Keratinocyte (primary cell): ENCODE measurements at regions not wholly inside any gene's neighbourhood (a gene's known extent, or its start where the extent isn't known, plus 50 kb on each side); places are given as distances from the start of the nearest gene placed in this dataset.

Experiments
- DNase-seq: peaks from one replicate; pipeline ENCODE4 v3.0.0-alpha.2; 2011; ENCODE audit warnings: low read depth, missing footprints, low spot score
- FAIRE-seq: peaks from 2 replicates; lab custom pipeline; 2011; peaks lifted over from hg19 to GRCh38; lab: Jason Lieb, UNC
- H2AFZ ChIP-seq: 2 replicates; pipeline ENCODE4 v1.6.0; 2012; ENCODE audit warnings: low read length, control low read depth, inconsistent platforms; ENCODE audit not compliant: control insufficient read depth
- H3K27ac ChIP-seq: 2 replicates; pipeline ENCODE4 v1.5.1; 2011; ENCODE audit warnings: low read length; ENCODE audit not compliant: control insufficient read depth, insufficient read depth
- H3K27me3 ChIP-seq: 3 replicates; pipeline ENCODE4 v1.6.0; 2011; ENCODE audit warnings: low read length; ENCODE audit not compliant: control insufficient read depth, insufficient read depth; ENCODE audit errors: extremely low read depth
- H3K36me3 ChIP-seq, 2 experiments: 2 replicates in 1 of 2; 3 replicates in 1 of 2; pipeline ENCODE4 v1.5.1; 2011; ENCODE audit warnings: low read length in 2 of 2, mild to moderate bottlenecking in 1 of 2; ENCODE audit not compliant: control insufficient read depth in 2 of 2, insufficient read depth in 2 of 2; ENCODE audit errors: extremely low read depth in 1 of 2
- H3K4me1 ChIP-seq: 3 replicates; pipeline ENCODE4 v1.5.1; 2011; ENCODE audit warnings: low read length; ENCODE audit not compliant: control insufficient read depth, insufficient read depth; ENCODE audit errors: extremely low read depth
- H3K4me2 ChIP-seq: 3 replicates; pipeline ENCODE4 v1.6.0; 2011; ENCODE audit warnings: low read depth, low read length; ENCODE audit not compliant: control insufficient read depth, insufficient read depth; ENCODE audit errors: extremely low read depth
- H3K4me3 ChIP-seq, 3 experiments: fragments of 200-600 bp in 1 of 3; sonication (generic) in 1 of 3; 2 replicates in 2 of 3; 3 replicates in 1 of 3; pipeline ENCODE4 v1.5.1; 2011 to 2016; ENCODE audit warnings: low read length in 3 of 3, mild to moderate bottlenecking in 3 of 3, control low read depth in 2 of 3, inconsistent platforms in 1 of 3, low read depth in 1 of 3, mixed read lengths in 1 of 3, mixed run types in 1 of 3, moderate library complexity in 1 of 3; ENCODE audit not compliant: control insufficient read depth in 2 of 3, insufficient read depth in 2 of 3; ENCODE audit errors: extremely low read depth in 1 of 3
- H3K79me2 ChIP-seq: 2 replicates; pipeline ENCODE4 v1.6.0; 2012; ENCODE audit warnings: low read length; ENCODE audit not compliant: control insufficient read depth, insufficient read depth
- H3K9ac ChIP-seq: 3 replicates; pipeline ENCODE4 v1.6.0; 2011; ENCODE audit warnings: low read length; ENCODE audit not compliant: control insufficient read depth, insufficient read depth; ENCODE audit errors: extremely low read depth
- H3K9me1 ChIP-seq: 3 replicates; pipeline ENCODE4 v1.6.0; 2011; ENCODE audit warnings: low read length; ENCODE audit not compliant: control insufficient read depth, insufficient read depth; ENCODE audit errors: extremely low read depth
- H3K9me3 ChIP-seq: 2 replicates; pipeline ENCODE4 v1.5.1; 2012; ENCODE audit warnings: low read depth, low read length; ENCODE audit not compliant: control insufficient read depth
- H4K20me1 ChIP-seq: 3 replicates; pipeline ENCODE4 v1.6.0; 2011; ENCODE audit warnings: low read length; ENCODE audit not compliant: control insufficient read depth, insufficient read depth; ENCODE audit errors: extremely low read depth
- EZH2 ChIP-seq: IDR thresholded peaks from one replicate; pipeline ENCODE4 v1.6.1; 2012; ENCODE audit warnings: inconsistent platforms, mild to moderate bottlenecking, low read length, moderate library complexity
- dilution Hi-C: fragments of 300-500 bp; cut with MboI; formaldehyde crosslinking; loops from one replicate; pipeline ENCODE4 v1.7.0; 2020; ENCODE audit warnings: low sequenced_read_pairs; ENCODE audit not compliant: extremely low pct_ligation_motif_present
- TF ChIP-seq, protein P1 (sequence below), 3 experiments: IDR thresholded peaks in 1 of 3; conservative IDR thresholded peaks in 1 of 3; optimal IDR thresholded peaks in 1 of 3; 2 replicates in 2 of 3; 3 replicates in 1 of 3; pipeline versions ENCODE3 to v1.5.1; 2011; ENCODE audit warnings: low read length in 3 of 3, mild to moderate bottlenecking in 3 of 3, moderate library complexity in 2 of 3, control low read depth in 1 of 3, inconsistent platforms in 1 of 3; ENCODE audit not compliant: insufficient read depth in 2 of 3; ENCODE audit errors: extremely low read depth in 1 of 3

DNA sequence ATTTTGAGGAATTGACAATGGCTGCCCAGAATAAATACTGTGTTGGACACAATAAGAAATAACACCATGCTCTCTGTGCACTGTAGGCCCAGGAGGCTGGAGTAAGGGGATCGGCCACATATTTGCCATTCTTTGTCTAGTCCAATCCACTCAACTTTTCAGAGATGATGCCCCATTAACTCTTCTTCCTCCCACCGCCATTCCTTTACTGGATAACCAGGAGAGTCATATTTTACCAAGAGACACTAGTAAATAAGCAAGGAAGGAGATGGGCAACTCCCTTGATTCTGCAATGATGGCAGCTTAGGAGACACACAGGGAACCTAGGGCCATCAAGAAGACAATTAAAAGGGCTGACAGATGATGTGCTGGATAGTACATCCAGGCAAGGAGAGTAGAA, 87.9 kb upstream of the GPC3 start:
- H2AFZ ChIP-seq: no peak overlapping the region
- no peaks in the 10 kb centered on the region for H3K27me3 ChIP-seq
- no peak overlapping the region for H3K4me3 ChIP-seq
- H3K79me2 ChIP-seq: no peaks in the 10 kb centered on the region
- DNase-seq (no peak), FAIRE-seq (no peak)
- TF ChIP-seq, protein P1, sequence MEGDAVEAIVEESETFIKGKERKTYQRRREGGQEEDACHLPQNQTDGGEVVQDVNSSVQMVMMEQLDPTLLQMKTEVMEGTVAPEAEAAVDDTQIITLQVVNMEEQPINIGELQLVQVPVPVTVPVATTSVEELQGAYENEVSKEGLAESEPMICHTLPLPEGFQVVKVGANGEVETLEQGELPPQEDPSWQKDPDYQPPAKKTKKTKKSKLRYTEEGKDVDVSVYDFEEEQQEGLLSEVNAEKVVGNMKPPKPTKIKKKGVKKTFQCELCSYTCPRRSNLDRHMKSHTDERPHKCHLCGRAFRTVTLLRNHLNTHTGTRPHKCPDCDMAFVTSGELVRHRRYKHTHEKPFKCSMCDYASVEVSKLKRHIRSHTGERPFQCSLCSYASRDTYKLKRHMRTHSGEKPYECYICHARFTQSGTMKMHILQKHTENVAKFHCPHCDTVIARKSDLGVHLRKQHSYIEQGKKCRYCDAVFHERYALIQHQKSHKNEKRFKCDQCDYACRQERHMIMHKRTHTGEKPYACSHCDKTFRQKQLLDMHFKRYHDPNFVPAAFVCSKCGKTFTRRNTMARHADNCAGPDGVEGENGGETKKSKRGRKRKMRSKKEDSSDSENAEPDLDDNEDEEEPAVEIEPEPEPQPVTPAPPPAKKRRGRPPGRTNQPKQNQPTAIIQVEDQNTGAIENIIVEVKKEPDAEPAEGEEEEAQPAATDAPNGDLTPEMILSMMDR (optimal IDR thresholded peaks at IDR 0.05 in 1 of 3, IDR thresholded peaks at IDR 0.05 in 1 of 3, conservative IDR thresholded peaks at IDR 0.05 in 1 of 3; ENCODE audit: extremely low read depth in 1 of 3, insufficient read depth in 2 of 3, low read length in 3 of 3): no peak
- TF ChIP-seq EZH2: no peak
- H3K4me1 ChIP-seq: no peaks in the 10 kb centered on the region
- no peaks in the 10 kb centered on the region for H3K9me1 ChIP-seq
- H3K9me3 ChIP-seq: peaks cover 11% of the 10 kb centered on the region
- H3K9ac ChIP-seq: no peak overlapping the region
- no peaks in the 10 kb centered on the region for H3K36me3 ChIP-seq
- no peak overlapping the region for H3K4me2 ChIP-seq
- H3K27ac ChIP-seq: no peak overlapping the region
- dilution Hi-C loops: no loop called here
- no peaks in the 10 kb centered on the region for H4K20me1 ChIP-seq

DNA sequence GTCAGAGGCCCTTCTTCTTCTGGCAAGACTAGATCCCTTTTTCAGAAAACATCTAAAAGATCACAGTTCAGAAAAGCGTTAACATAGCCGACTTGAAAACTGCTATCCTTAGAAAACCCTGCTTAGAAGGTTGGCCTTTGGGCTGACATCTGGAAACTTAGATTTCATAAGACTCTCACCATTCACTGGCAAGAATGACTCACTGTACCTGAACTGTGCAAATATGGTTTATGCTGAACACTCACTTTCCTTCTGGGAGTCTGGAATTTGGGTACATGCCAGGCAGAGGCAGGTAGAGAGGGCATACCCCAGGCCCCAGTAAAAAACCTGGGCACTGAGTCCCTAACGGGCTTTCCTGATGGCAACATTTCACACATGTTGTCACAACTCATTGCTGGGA, 88.8 kb upstream of the GPC3 start:
- TF ChIP-seq, protein P1 (optimal IDR thresholded peaks at IDR 0.05 in 1 of 3, IDR thresholded peaks at IDR 0.05 in 1 of 3, conservative IDR thresholded peaks at IDR 0.05 in 1 of 3; ENCODE audit: extremely low read depth in 1 of 3, insufficient read depth in 2 of 3, low read length in 3 of 3): no peak
- TF ChIP-seq EZH2: no peak
- no peak for FAIRE-seq
- Histone ChIP-seq H3K4me1 (no peaks in the 10 kb centered on the region), H3K4me3 (no peak overlapping the region), H3K36me3 (no peaks in the 10 kb centered on the region), H3K27me3 (no peaks in the 10 kb centered on the region), H3K4me2 (no peak overlapping the region), H4K20me1 (no peaks in the 10 kb centered on the region), H3K27ac (no peak overlapping the region), H3K9me3 (peaks cover 11% of the 10 kb centered on the region), H2AFZ (no peak overlapping the region), H3K9me1 (no peaks in the 10 kb centered on the region), H3K9ac (no peak overlapping the region), H3K79me2 (no peaks in the 10 kb centered on the region)
- DNase-seq: no peak
- dilution Hi-C loops: no loop called here
